GM12892 (cell line): ENCODE measurements at regions not wholly inside any gene's neighbourhood (a gene's known extent, or its start where the extent isn't known, plus 50 kb on each side); places are given as distances from the start of the nearest gene placed in this dataset.

Experiments used
- POLR2A ChIP-seq: IDR thresholded peaks from 2 replicates; pipeline ENCODE4 v1.6.1; 2011; ENCODE audit warnings: low read depth, low read length, control low read depth
- POLR2AphosphoS5 ChIP-seq: IDR thresholded peaks from 2 replicates; pipeline ENCODE4 v1.6.1; 2011; ENCODE audit warnings: low read depth, low read length, control low read depth
- TAF1 ChIP-seq: IDR thresholded peaks from 2 replicates; pipeline ENCODE4 v1.6.1; 2011; ENCODE audit warnings: low read depth, mild to moderate bottlenecking, control low read depth, low read length, borderline replicate concordance

- TF ChIP-seq POLR2AphosphoS5 = no peak
- TF ChIP-seq POLR2A = no peak
- TF ChIP-seq TAF1 = no peak
Measured at GRCh38 chr2:105600037-105600442, 144.7 kb upstream of the NCK2 start.
